CD14-positive monocyte (primary cell): ENCODE measurements at regions not wholly inside any gene's neighbourhood (a gene's known extent, or its start where the extent isn't known, plus 50 kb on each side); places are given as distances from the start of the nearest gene placed in this dataset.

ENCODE experiments used
- DNase-seq, 3 donors: peaks; one replicate each; pipeline ENCODE4 v3.0.0-alpha.2; 2011 to 2022
- H2AFZ ChIP-seq: 2 replicates; pipeline ENCODE4 v1.6.0; 2012; ENCODE audit warnings: mild to moderate bottlenecking, low read depth, low read length, inconsistent platforms; ENCODE audit not compliant: insufficient read depth, poor library complexity, severe bottlenecking
- H3K27ac ChIP-seq, 2 donors: 1 replicate in 1 of 2; 2 replicates in 1 of 2; pipeline ENCODE4 v1.5.1; 2012 to 2013; ENCODE audit warnings: low read length in 2 of 2, control low read depth in 1 of 2, inconsistent platforms in 1 of 2, low read depth in 1 of 2, mild to moderate bottlenecking in 1 of 2
- H3K27me3 ChIP-seq, 2 donors: one replicate each; pipeline versions ENCODE4 v1.6.0 to v1.6.1; 2011 to 2013; ENCODE audit warnings: low read length in 2 of 2; ENCODE audit not compliant: control insufficient read depth in 2 of 2, insufficient read depth in 2 of 2
- H3K36me3 ChIP-seq, 2 donors: replicated peaks in 1 of 2; 1 replicate in 1 of 2; 2 replicates in 1 of 2; pipeline versions ENCODE4 v1.5.1 to v1.6.1; 2012 to 2013; ENCODE audit warnings: low read length in 2 of 2, control low read depth in 1 of 2, inconsistent platforms in 1 of 2, mild to moderate bottlenecking in 1 of 2; ENCODE audit not compliant: insufficient read depth in 2 of 2, control insufficient read depth in 1 of 2
- H3K4me1 ChIP-seq, 2 donors: 1 replicate in 1 of 2; 2 replicates in 1 of 2; pipeline versions ENCODE4 v1.5.1 to v1.6.1; 2012 to 2013; ENCODE audit warnings: low read length in 2 of 2, control low read depth in 1 of 2, inconsistent platforms in 1 of 2, mild to moderate bottlenecking in 1 of 2, moderate library complexity in 1 of 2; ENCODE audit not compliant: insufficient read depth in 2 of 2, control insufficient read depth in 1 of 2
- H3K4me2 ChIP-seq: replicated peaks from 2 replicates; pipeline ENCODE3; 2012; ENCODE audit warnings: low read length, moderate library complexity, mild to moderate bottlenecking; ENCODE audit not compliant: poor library complexity, severe bottlenecking; ENCODE audit errors: extremely low read depth
- H3K4me3 ChIP-seq, 3 experiments: fragments of 200-600 bp in 1 of 3; sonication (generic) in 1 of 3; replicated peaks in 1 of 3; 1 replicate in 2 of 3; 2 replicates in 1 of 3; pipeline ENCODE4 v1.5.1; 2011 to 2013; ENCODE audit warnings: low read length in 3 of 3, mild to moderate bottlenecking in 3 of 3, control low read depth in 2 of 3, low read depth in 2 of 3, inconsistent platforms in 1 of 3, moderate library complexity in 1 of 3
- H3K79me2 ChIP-seq: 2 replicates; pipeline ENCODE4 v1.6.0; 2012; ENCODE audit warnings: mild to moderate bottlenecking, control low read depth, inconsistent platforms, low read length, moderate library complexity; ENCODE audit not compliant: insufficient read depth
- H3K9ac ChIP-seq: 2 replicates; pipeline ENCODE4 v1.6.0; 2017; ENCODE audit warnings: low read length, mild to moderate bottlenecking; ENCODE audit not compliant: insufficient read depth, poor library complexity, severe bottlenecking
- H3K9me3 ChIP-seq, 2 donors: replicated peaks in 1 of 2; 1 replicate in 1 of 2; 2 replicates in 1 of 2; pipeline versions ENCODE4 v1.5.1 to v1.6.1; 2012 to 2013; ENCODE audit warnings: low read length in 2 of 2, control low read depth in 1 of 2; ENCODE audit not compliant: control insufficient read depth in 1 of 2, insufficient read depth in 1 of 2
- H4K20me1 ChIP-seq: 2 replicates; pipeline ENCODE4 v1.6.0; 2012; ENCODE audit warnings: mild to moderate bottlenecking, low read length, control low read depth, moderate library complexity; ENCODE audit not compliant: insufficient read depth
- H3K27ac Mint-ChIP-seq, 7 donors: one replicate each; pipeline ENCODE4 v1.8.0; 2020; ENCODE audit warnings: mild to moderate bottlenecking in 7 of 7, mixed read lengths in 7 of 7, moderate library complexity in 6 of 7, inconsistent platforms in 2 of 7
- H3K27me3 Mint-ChIP-seq, 3 donors: one replicate each; pipeline ENCODE4 v1.8.0; 2021 to 2022; ENCODE audit warnings: low read depth in 3 of 3, mild to moderate bottlenecking in 3 of 3, mixed read lengths in 3 of 3, moderate library complexity in 3 of 3, inconsistent platforms in 1 of 3
- H3K36me3 Mint-ChIP-seq, 2 donors: one replicate each; pipeline ENCODE4 v1.8.0; 2020; ENCODE audit warnings: mixed read lengths in 2 of 2, inconsistent platforms in 1 of 2, mild to moderate bottlenecking in 1 of 2
- H3K4me1 Mint-ChIP-seq: one replicate; pipeline ENCODE4 v1.8.0; 2020; ENCODE audit warnings: mild to moderate bottlenecking, mixed read lengths
- H3K4me3 Mint-ChIP-seq, 2 donors: one replicate each; pipeline ENCODE4 v1.8.0; 2020; ENCODE audit warnings: mild to moderate bottlenecking in 2 of 2, mixed read lengths in 2 of 2, moderate library complexity in 1 of 2
- H3K9me3 Mint-ChIP-seq, 7 donors: one replicate each; pipeline ENCODE4 v1.8.0; 2020 to 2022; ENCODE audit warnings: mixed read lengths in 7 of 7, mild to moderate bottlenecking in 6 of 7, moderate library complexity in 6 of 7, inconsistent platforms in 2 of 7
- WGBS: methylation state at CpG from one replicate; pipeline ENCODE4 v1.1.5; 2013; ENCODE audit warnings: missing lambda C conversion rate; ENCODE audit not compliant: insufficient coverage; 5-methylcytosine and 5-hydroxymethylcytosine counted together
- intact Hi-C, 2 donors: fragments of 100-400 bp; cut with micrococcal nuclease; formaldehyde crosslinking; loops; one replicate each; pipeline versions ENCODE4 v1.15.0 to v1.15.1; 2023
- TF ChIP-seq, protein P1 (sequence below): fragments of 200-600 bp; IDR thresholded peaks from one replicate; pipeline ENCODE4 v1.8.0; 2022; ENCODE audit warnings: antibody characterized with exemption, mild to moderate bottlenecking

DNA sequence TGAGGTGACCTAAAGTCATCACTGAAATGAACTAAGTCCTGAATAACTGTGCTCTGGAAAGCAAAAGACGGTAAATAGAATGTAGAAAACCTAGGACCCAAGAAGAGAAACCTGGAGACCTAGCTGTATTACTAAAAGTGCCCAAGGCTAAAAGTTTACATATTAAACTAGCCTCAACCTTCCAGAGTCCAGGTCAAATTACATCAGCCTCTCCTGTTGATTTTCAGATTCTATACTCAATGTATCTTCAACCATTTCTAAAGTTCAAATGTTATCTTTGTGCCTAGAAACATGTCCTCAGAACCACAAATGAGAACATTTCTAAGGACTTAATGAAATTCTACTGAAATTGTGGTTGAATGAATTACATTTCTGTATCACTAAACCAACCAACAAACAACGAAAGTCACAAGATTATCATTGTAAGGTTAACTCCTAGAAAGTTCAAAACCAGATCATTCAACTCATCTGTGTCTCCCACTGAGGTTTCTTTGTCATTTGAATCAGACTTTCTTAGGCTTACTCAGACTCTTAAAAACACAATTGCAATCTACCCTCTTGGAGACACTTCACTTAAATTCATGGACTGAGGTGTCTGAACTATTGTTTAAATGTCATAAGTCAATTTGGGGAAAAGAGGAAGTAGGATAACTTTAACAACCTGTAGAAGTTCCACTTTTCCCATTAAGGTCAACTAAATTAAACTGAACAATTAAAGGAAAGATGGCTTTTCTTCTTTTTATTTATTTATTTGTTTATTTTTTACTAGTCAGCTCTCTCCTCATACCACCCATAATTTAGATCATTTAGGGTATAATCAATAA is 207.7 kb downstream of the BARHL2 start:
- no peaks in the 10 kb centered on the region for H3K79me2 ChIP-seq
- TF ChIP-seq, protein P1, sequence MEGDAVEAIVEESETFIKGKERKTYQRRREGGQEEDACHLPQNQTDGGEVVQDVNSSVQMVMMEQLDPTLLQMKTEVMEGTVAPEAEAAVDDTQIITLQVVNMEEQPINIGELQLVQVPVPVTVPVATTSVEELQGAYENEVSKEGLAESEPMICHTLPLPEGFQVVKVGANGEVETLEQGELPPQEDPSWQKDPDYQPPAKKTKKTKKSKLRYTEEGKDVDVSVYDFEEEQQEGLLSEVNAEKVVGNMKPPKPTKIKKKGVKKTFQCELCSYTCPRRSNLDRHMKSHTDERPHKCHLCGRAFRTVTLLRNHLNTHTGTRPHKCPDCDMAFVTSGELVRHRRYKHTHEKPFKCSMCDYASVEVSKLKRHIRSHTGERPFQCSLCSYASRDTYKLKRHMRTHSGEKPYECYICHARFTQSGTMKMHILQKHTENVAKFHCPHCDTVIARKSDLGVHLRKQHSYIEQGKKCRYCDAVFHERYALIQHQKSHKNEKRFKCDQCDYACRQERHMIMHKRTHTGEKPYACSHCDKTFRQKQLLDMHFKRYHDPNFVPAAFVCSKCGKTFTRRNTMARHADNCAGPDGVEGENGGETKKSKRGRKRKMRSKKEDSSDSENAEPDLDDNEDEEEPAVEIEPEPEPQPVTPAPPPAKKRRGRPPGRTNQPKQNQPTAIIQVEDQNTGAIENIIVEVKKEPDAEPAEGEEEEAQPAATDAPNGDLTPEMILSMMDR = no peak
- no peak overlapping the region for H3K4me3 ChIP-seq
- WGBS = 100% methylated on average over 1 of the region's 2 CpGs
- intact Hi-C loops = no loop called here
- H3K27me3 Mint-ChIP-seq = peaks cover 0 to 2% (median 2%) of the 10 kb centered on the region in 3 donors
- peaks cover 0 to 3% (median 0%) of the 10 kb centered on the region in 7 donors for H3K9me3 Mint-ChIP-seq
- H3K27me3 ChIP-seq = no peaks in the 10 kb centered on the region
- H3K9ac ChIP-seq = no peak overlapping the region
- H3K27ac ChIP-seq = no peak overlapping the region
- H3K9me3 ChIP-seq = no peaks in the 10 kb centered on the region
- H3K4me2 ChIP-seq = no peak overlapping the region
- no peaks in the 10 kb centered on the region for H4K20me1 ChIP-seq
- no peaks in the 10 kb centered on the region for H3K36me3 Mint-ChIP-seq
- H3K36me3 ChIP-seq = no peaks in the 10 kb centered on the region
- no peak overlapping the region for H2AFZ ChIP-seq
- no peak overlapping the region for H3K4me3 Mint-ChIP-seq
- H3K4me1 Mint-ChIP-seq = no peaks in the 10 kb centered on the region
- no peaks in the 10 kb centered on the region for H3K4me1 ChIP-seq
- no peak for DNase-seq
- no peak overlapping the region for H3K27ac Mint-ChIP-seq

DNA sequence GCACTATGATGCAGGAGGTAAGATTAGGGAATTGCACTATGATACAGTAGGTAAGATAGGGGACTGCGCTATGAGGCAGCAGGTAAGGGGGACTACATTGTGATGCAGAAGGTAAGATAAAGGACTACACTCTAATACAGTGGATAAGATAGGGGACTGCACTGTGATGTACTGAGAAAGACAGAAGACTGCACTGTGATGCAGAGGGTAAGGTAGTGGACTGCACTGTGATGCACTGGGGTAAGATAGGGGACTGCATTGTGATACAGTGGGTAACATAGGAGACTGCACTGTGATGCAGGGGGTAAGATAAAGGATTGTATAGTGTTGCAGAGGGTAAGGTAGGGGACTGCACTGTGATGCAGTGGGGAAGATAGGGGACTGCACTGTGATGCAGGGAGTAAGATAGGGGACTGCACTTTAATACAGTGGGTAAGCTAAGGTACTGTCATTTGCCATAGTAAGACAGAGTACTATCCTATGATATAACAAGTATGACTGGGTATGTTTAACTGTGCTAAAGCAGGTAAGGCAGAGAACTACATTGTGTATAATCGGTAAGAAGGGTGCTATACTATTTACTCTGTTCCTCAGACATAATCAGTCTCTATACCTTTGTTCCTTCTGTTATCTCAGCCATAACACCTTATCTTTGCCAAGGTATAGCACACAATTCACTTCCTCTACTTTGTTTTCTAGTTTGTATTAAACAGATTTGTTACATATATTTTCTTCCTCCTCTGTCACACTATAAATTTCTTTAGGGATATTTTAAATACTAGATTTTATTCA is 208.5 kb downstream of the BARHL2 start:
- H3K27ac Mint-ChIP-seq = no peak overlapping the region
- no peak for DNase-seq
- Histone ChIP-seq H3K4me2 (no peak overlapping the region), H2AFZ (no peak overlapping the region), H3K9me3 (no peaks in the 10 kb centered on the region), H3K27ac (no peak overlapping the region), H3K4me1 (no peaks in the 10 kb centered on the region), H3K79me2 (no peaks in the 10 kb centered on the region), H4K20me1 (no peaks in the 10 kb centered on the region), H3K9ac (no peak overlapping the region), H3K27me3 (no peaks in the 10 kb centered on the region), H3K4me3 (no peak overlapping the region), H3K36me3 (no peaks in the 10 kb centered on the region)
- H3K4me3 Mint-ChIP-seq = no peak overlapping the region
- TF ChIP-seq, protein P1 = no peak
- peaks cover 0 to 2% (median 2%) of the 10 kb centered on the region in 3 donors for H3K27me3 Mint-ChIP-seq
- no CpG with 5 or more reads among the region's 2 CpGs for WGBS
- no peaks in the 10 kb centered on the region for H3K36me3 Mint-ChIP-seq
- intact Hi-C loops = no loop called here
- peaks cover 0 to 6% (median 0%) of the 10 kb centered on the region in 7 donors for H3K9me3 Mint-ChIP-seq
- H3K4me1 Mint-ChIP-seq = no peaks in the 10 kb centered on the region
